ENCODE measurements at regions not wholly inside any gene's neighbourhood (a gene's known extent, or its start where the extent isn't known, plus 50 kb on each side); places are given as distances from the start of the nearest gene placed in this dataset.

DNA sequence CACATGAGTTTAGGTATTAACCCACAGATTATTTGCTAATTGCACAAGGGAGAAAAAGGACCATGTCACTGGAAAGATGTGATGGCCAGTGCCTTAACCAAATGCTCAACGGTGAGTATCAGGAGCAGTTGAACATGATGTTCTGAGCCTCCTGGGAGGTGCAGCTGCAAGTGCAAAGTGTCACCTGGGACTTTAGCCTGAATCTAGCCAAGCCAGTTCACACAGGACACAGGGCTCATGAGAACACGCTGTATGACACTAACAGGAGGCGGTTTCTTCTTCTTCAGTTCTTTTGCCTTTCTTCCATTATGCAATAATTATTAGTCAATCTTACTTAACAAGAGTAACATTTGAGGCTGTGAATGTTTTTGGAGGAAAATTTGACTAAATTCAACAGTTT, 225.3 kb downstream of the THBS2 start:
- no peaks in the 10 kb centered on the region for H3K36me3 ChIP-seq
- peaks cover 0 to 13% of the 10 kb centered on the region in 2 donors for H3K9me3 ChIP-seq
- intact Hi-C loops (cut with DNase I), result no loop called here
- TF ChIP-seq, protein P1, sequence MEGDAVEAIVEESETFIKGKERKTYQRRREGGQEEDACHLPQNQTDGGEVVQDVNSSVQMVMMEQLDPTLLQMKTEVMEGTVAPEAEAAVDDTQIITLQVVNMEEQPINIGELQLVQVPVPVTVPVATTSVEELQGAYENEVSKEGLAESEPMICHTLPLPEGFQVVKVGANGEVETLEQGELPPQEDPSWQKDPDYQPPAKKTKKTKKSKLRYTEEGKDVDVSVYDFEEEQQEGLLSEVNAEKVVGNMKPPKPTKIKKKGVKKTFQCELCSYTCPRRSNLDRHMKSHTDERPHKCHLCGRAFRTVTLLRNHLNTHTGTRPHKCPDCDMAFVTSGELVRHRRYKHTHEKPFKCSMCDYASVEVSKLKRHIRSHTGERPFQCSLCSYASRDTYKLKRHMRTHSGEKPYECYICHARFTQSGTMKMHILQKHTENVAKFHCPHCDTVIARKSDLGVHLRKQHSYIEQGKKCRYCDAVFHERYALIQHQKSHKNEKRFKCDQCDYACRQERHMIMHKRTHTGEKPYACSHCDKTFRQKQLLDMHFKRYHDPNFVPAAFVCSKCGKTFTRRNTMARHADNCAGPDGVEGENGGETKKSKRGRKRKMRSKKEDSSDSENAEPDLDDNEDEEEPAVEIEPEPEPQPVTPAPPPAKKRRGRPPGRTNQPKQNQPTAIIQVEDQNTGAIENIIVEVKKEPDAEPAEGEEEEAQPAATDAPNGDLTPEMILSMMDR (IDR thresholded peaks at IDR 0.05), result no peak
- H3K4me3 ChIP-seq, result no peak overlapping the region
- DNase-seq (no peak), ATAC-seq (no peak)
- H3K27me3 ChIP-seq, result no peaks in the 10 kb centered on the region
- no peak overlapping the region for H3K27ac ChIP-seq
- no peaks in the 10 kb centered on the region for H3K4me1 ChIP-seq

- TF ChIP-seq, protein P1 (IDR thresholded peaks at IDR 0.05), result no peak
- no peaks in the 10 kb centered on the region for H3K27me3 ChIP-seq
- intact Hi-C loops (cut with DNase I), result no loop called here
- ATAC-seq (no peak), DNase-seq (peak in 2 of 4 donors; percentile 29 to 47)
- H3K9me3 ChIP-seq, result peaks cover 0 to 13% of the 10 kb centered on the region in 2 donors
- H3K4me3 ChIP-seq, result no peak overlapping the region
- H3K27ac ChIP-seq, result peak overlapping the region in 1 of 2 donors; percentile 49
- no peaks in the 10 kb centered on the region for H3K4me1 ChIP-seq
- H3K36me3 ChIP-seq, result no peaks in the 10 kb centered on the region
Measured at GRCh38 chr6:169026175-169026574, 227.5 kb downstream of the THBS2 start.

DNA sequence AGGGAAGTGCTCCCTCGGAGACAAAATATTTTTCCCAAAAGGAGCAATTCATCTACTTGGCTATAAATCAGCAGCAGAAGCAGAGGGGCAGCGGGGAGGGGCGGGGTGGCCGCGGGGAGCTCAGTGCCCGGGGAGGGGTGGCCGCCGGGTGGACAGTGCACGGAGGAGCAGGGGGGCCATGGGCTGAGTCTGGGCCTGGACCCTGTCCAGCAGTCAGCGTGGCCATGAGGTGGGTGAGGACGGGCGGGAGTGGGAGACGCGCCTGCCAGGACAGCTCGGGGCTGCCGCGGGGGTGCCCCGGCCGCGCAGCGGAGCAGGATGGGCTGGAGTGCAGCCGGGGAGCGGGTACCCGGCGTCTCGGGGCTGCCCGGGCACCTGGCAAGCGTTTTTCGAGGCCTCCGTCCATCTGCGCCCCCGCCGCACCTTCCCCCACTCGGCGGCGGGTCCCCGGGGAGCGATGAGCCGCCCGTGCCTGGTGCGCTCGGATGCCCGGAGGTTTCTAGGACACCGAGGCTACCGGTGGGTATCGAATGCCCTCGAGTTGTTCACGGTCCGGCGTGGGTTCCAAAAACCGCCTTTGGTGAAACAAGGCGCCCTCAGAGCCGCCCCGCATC, 229.5 kb downstream of the THBS2 start:
- TF ChIP-seq, protein P1 (IDR thresholded peaks at IDR 0.05), result no peak
- ATAC-seq (no peak), DNase-seq (no peak)
- Histone ChIP-seq H3K4me1 (no peaks in the 10 kb centered on the region), H3K27me3 (no peaks in the 10 kb centered on the region), H3K9me3 (peaks cover 0 to 13% of the 10 kb centered on the region in 2 donors), H3K27ac (no peak overlapping the region), H3K36me3 (no peaks in the 10 kb centered on the region), H3K4me3 (no peak overlapping the region)
- intact Hi-C loops (cut with DNase I), result no loop called here

DNA sequence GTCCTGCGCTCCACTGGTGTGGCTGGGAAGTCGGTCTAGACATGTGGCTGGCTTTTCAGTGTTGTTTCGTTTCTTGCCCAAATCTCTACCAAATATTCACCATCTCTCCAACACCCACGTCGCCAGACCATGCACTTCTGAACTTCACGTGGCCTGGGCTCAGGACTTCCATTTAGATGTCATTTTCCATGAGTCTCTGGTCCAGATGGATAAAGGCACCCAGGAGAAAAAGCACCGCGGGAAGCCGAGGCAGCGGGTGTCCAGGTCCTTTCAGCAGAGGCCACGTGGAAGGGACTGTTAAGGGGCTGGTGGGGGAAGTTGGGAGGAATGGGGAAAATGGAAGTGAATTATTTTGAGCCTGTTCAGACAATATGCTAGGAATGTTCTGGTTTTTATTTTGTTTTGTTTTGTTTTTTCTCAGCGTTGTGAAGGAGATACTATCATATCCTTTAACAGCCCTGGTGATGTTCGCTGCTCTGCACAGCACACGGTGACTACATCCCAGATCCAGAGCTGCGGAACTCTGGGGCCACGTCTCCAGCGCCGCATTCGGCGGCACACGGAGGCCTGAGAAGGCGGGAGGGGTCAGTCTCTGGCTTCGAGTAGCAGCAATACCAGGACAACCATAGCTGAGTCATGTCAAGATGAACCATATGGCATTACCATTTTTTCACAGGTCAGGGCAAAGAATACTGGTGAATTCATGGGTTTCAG, 230.3 kb downstream of the THBS2 start:
- H3K36me3 ChIP-seq, result no peaks in the 10 kb centered on the region

DNA sequence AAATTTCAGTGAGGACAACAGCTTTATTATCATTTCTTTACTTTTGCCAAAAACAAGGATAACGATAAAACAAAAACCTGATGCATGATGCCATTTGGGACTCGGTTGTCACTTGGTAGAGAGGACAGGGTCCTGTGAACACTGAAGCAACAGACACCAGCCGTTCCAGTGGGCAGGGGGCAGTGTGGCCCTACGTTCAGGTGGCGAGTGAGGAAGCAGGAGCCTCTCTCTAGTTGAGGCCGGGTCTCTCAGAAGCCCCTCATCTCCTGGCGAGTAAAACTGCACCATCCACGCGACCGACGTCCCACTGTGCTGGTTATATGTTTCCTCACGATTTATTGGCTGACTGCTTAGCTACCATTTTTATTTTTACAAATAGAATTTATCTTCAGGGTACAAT, 231.6 kb downstream of the THBS2 start:
- DNase-seq, result no peak
- Histone ChIP-seq H3K36me3 (no peaks in the 10 kb centered on the region), H3K27me3 (no peaks in the 10 kb centered on the region), H3K4me3 (no peak overlapping the region), H3K9me3 (peaks cover 0 to 13% of the 10 kb centered on the region in 2 donors), H3K4me1 (no peaks in the 10 kb centered on the region), H3K27ac (no peak overlapping the region)
- TF ChIP-seq, protein P1 (IDR thresholded peaks at IDR 0.05), result no peak
- no peak for ATAC-seq
- intact Hi-C loops (cut with DNase I), result no loop called here

More for the DNA sequence above, 230.3 kb downstream of the THBS2 start:
- no peak overlapping the region for H3K27ac ChIP-seq
- H3K27me3 ChIP-seq, result no peaks in the 10 kb centered on the region
- H3K9me3 ChIP-seq, result peaks cover 0 to 13% of the 10 kb centered on the region in 2 donors
- no peak for DNase-seq
- H3K4me1 ChIP-seq, result no peaks in the 10 kb centered on the region
- no peak overlapping the region for H3K4me3 ChIP-seq
- intact Hi-C loops (cut with DNase I), result no loop called here
- TF ChIP-seq, protein P1 (IDR thresholded peaks at IDR 0.05), result no peak
- no peak for ATAC-seq
